NB4 (cell line): ENCODE measurements at regions not wholly inside any gene's neighbourhood (a gene's known extent, or its start where the extent isn't known, plus 50 kb on each side); places are given as distances from the start of the nearest gene placed in this dataset.

ENCODE experiments used
- DNase-seq: peaks from one replicate; pipeline ENCODE4 v3.0.0; 2010; ENCODE audit warnings: low read depth
- H3K4me3 ChIP-seq: one replicate; pipeline ENCODE4 v1.5.1; 2011; ENCODE audit warnings: mild to moderate bottlenecking, low read depth, low read length, moderate library complexity
- CTCF ChIP-seq: IDR thresholded peaks from one replicate; pipeline ENCODE4 v1.5.1; 2012; ENCODE audit warnings: low read depth, low read length
- MAX ChIP-seq: IDR thresholded peaks from 2 replicates; pipeline ENCODE4 v1.6.1; 2011; ENCODE audit warnings: low read depth, low read length
- MYC ChIP-seq: IDR thresholded peaks from 2 replicates; pipeline ENCODE4 v1.6.1; 2011; ENCODE audit warnings: low read depth, low read length
- POLR2A ChIP-seq: IDR thresholded peaks from 2 replicates; pipeline ENCODE4 v1.6.1; 2011; ENCODE audit warnings: mild to moderate bottlenecking; ENCODE audit not compliant: insufficient read length; ENCODE audit errors: extremely low read depth

- no peak for DNase-seq
- TF ChIP-seq MYC (no peak), MAX (no peak), POLR2A (no peak), CTCF (no peak)
- H3K4me3 ChIP-seq = no peak overlapping the region
Observed at GRCh38 chr4:60655356-60655755, 544.8 kb upstream of the ADGRL3 start.

- TF ChIP-seq MAX (no peak), MYC (no peak)
- no peak overlapping the region for H3K4me3 ChIP-seq
- DNase-seq = peak; percentile 58
Observed at GRCh38 chr4:60656171-60656570, 544.0 kb upstream of the ADGRL3 start.

- H3K4me3 ChIP-seq = no peak overlapping the region
- no peak for DNase-seq
- no peak for TF ChIP-seq MAX
- TF ChIP-seq POLR2A = no peak
- no peak for TF ChIP-seq CTCF
- TF ChIP-seq MYC = no peak
Observed at GRCh38 chr4:60657041-60657440, 543.1 kb upstream of the ADGRL3 start.

- TF ChIP-seq MAX (no peak), CTCF (no peak), POLR2A (no peak), MYC (no peak)
- DNase-seq = peak; percentile 2
- no peak overlapping the region for H3K4me3 ChIP-seq
Observed at GRCh38 chr4:60657807-60658206, 542.3 kb upstream of the ADGRL3 start.

GRCh38 chr4:60663769-60664168, 536.4 kb upstream of the ADGRL3 start:
- TF ChIP-seq CTCF (no peak), MAX (no peak), MYC (no peak), POLR2A (no peak)
- DNase-seq = no peak
- no peak overlapping the region for H3K4me3 ChIP-seq

- no peak overlapping the region for H3K4me3 ChIP-seq
- no peak for DNase-seq
- TF ChIP-seq MAX (no peak), POLR2A (no peak), MYC (no peak)
Observed at GRCh38 chr4:60682901-60683300, 517.2 kb upstream of the ADGRL3 start.

- no peak overlapping the region for H3K4me3 ChIP-seq
- DNase-seq = no peak
- TF ChIP-seq MYC (no peak), MAX (no peak), CTCF (no peak), POLR2A (no peak)
Observed at GRCh38 chr4:60683357-60683756, 516.8 kb upstream of the ADGRL3 start.
